ENCODE measurements at regions not wholly inside any gene's neighbourhood (a gene's known extent, or its start where the extent isn't known, plus 50 kb on each side); places are given as distances from the start of the nearest gene placed in this dataset.

GRCh38 chr20:22821081-22821727 lies 213.9 kb upstream of the SSTR4 start:
- Histone ChIP-seq H2AFZ (ENCODE audit: low read depth, low read length) (no peak overlapping the region), H3K27me3 (ENCODE audit: control insufficient read depth in 2 of 2, insufficient read depth in 2 of 2, low read length in 2 of 2) (no peaks in the 10 kb centered on the region), H3K27ac (ENCODE audit: insufficient read depth, low read depth, low read length) (no peak overlapping the region), H3K9ac (replicated peaks; ENCODE audit: extremely low read depth, insufficient read depth, low read length) (no peak overlapping the region), H3K9me1 (replicated peaks; ENCODE audit: control insufficient read depth, extremely low read depth, insufficient read depth, low read length) (no peaks in the 10 kb centered on the region), H3K79me2 (ENCODE audit: control insufficient read depth, insufficient read depth, low read length) (no peaks in the 10 kb centered on the region), H3K36me3 (ENCODE audit: control insufficient read depth in 2 of 2, extremely low read depth in 1 of 2, insufficient read depth in 2 of 2, low read length in 2 of 2) (no peaks in the 10 kb centered on the region), H3K9me3 (replicated peaks; ENCODE audit: control insufficient read depth, insufficient read depth, low read length) (no peaks in the 10 kb centered on the region), H4K20me1 (replicated peaks; ENCODE audit: control insufficient read depth, extremely low read depth, insufficient read depth, low read length) (no peaks in the 10 kb centered on the region), H3K4me2 (ENCODE audit: insufficient read depth, low read length) (no peak overlapping the region), H3K4me3 (replicated peaks in 1 of 3; ENCODE audit: insufficient read depth in 1 of 3, low read depth in 1 of 3, low read length in 3 of 3) (no peak overlapping the region), H3K4me1 (ENCODE audit: control insufficient read depth, extremely low read depth, insufficient read depth, low read length) (peaks cover 3% of the 10 kb centered on the region)
- DNase-seq (ENCODE audit: low read depth, low spot score) (no peak), FAIRE-seq (no peak)
- no TSS peak for BruUV-seq (replicated peaks)
- ChIA-PET CTCF (interaction anchor here (0.8 kb wide), 1 partner anchor 129 kb away, joined by 3 read pairs; no protein-coding TSS in a partner anchor), POLR2A (no interaction called here)
- no peak for TF ChIP-seq GATA2 (IDR thresholded peaks at IDR 0.05; ENCODE audit: insufficient read depth, insufficient read length, low read depth, low read length)
- no peak for TF ChIP-seq CTCF (IDR thresholded peaks at IDR 0.05; ENCODE audit: extremely low read depth in 1 of 2, insufficient read depth in 1 of 2, low read depth in 1 of 2, low read length in 2 of 2)
- TF ChIP-seq MYC (IDR thresholded peaks at IDR 0.05; ENCODE audit: low read depth, low read length) = no peak
- no peak for TF ChIP-seq POLR2AphosphoS5 (IDR thresholded peaks at IDR 0.05; ENCODE audit: insufficient read depth, low read depth, low read length)
- TF ChIP-seq EZH2 (IDR thresholded peaks at IDR 0.05; ENCODE audit: borderline replicate concordance, low read depth, low read length, severe bottlenecking) = no peak
- TF ChIP-seq, protein P1, sequence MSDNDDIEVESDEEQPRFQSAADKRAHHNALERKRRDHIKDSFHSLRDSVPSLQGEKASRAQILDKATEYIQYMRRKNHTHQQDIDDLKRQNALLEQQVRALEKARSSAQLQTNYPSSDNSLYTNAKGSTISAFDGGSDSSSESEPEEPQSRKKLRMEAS (IDR thresholded peaks at IDR 0.05; ENCODE audit: insufficient read depth, insufficient read length) = no peak
- no peak for TF ChIP-seq FOS (IDR thresholded peaks at IDR 0.05; ENCODE audit: borderline replicate concordance, insufficient read depth, low read length)
- TF ChIP-seq JUN (IDR thresholded peaks at IDR 0.05; ENCODE audit: borderline replicate concordance, insufficient read depth, insufficient read length, low read depth) = no peak
- TF ChIP-seq POLR2A (IDR thresholded peaks at IDR 0.05; ENCODE audit: low read depth, low read length) = no peak
- intact Hi-C loops (cut with micrococcal nuclease) (no loop called here), dilution Hi-C loops (cut with MboI; ENCODE audit: extremely low pct_ligation_motif_present, low sequenced_read_pairs) (no loop called here)

Data from endothelial cell of umbilical vein (primary cell).